Heart left ventricle (tissue), 13 donors: ENCODE measurements at regions not wholly inside any gene's neighbourhood (a gene's known extent, or its start where the extent isn't known, plus 50 kb on each side); places are given as distances from the start of the nearest gene placed in this dataset.

Experiments used
- CTCF ChIP-seq, 12 donors: fragments of 200-600 bp; sonication (generic) in 4 of 12; IDR thresholded peaks; one replicate each; pipeline versions ENCODE4 v1.5.0 to v1.8.0; 2018 to 2022; ENCODE audit warnings: antibody characterized with exemption in 12 of 12, mild to moderate bottlenecking in 5 of 12
- POLR2A ChIP-seq, 2 donors: fragments of 450-650 bp; IDR thresholded peaks; one replicate each; pipeline ENCODE4 v1.6.1; 2017; ENCODE audit warnings: antibody characterized with exemption in 2 of 2, mild to moderate bottlenecking in 2 of 2, moderate library complexity in 2 of 2
- donor health status: ischemic (EF 13 %, LVEDD 7.1; RV severe dilation, severe dysfunction).
- donor health status: DM: no; HTN: yes; CAD: no.
- donor health status: DM: no; HTN: no; CAD: no.
- donor health status: ischemic (EF 25% LVEDD 6.9; RV normal size, moderate dysfunction).
- donor health status: ischemic (EF 25% LVEDD 5.7; RV mildly dilated, moderate dysfunction).
- donor health status: ischemic (EF 35%, LVEDD 5.7; RV mildly dilated, moderate dysfunction).
- donor health status: nonischemic (EF 11% LVEDD 7.7; RV severe dilation, severe dysfunction).
- donor health status: DM: yes; HTN: yes; CAD: no.
- donor health status: PGD.
- donor health status: ischemic (EF 29% LVEDD 5.4; RV normal size, mild dysfunction).
- donor health status: nonischemic (EF 23%, LVEDD 6.1; RV moderate dilation, normal function).

GRCh38 chr2:129481306-129482219 lies 497.9 kb upstream of the RAB6C start:
- TF ChIP-seq CTCF (IDR thresholded peaks at IDR 0.05) (no peak), POLR2A (IDR thresholded peaks at IDR 0.05) (no peak)
